ENCODE measurements at regions not wholly inside any gene's neighbourhood (a gene's known extent, or its start where the extent isn't known, plus 50 kb on each side); places are given as distances from the start of the nearest gene placed in this dataset.

- Histone ChIP-seq H4K20me1 (ENCODE audit: insufficient read depth, low read length) (no peaks in the 10 kb centered on the region), H3K4me2 (ENCODE audit: low read length) (no peak overlapping the region), H3K36me3 (ENCODE audit: insufficient read depth, low read length) (no peaks in the 10 kb centered on the region), H3K9me3 (ENCODE audit: insufficient read depth, low read depth, low read length) (no peaks in the 10 kb centered on the region), H3K27ac (ENCODE audit: low read depth, low read length) (no peak overlapping the region), H3K27me3 (ENCODE audit: insufficient read depth, low read length) (no peaks in the 10 kb centered on the region), H3K4me1 (ENCODE audit: insufficient read depth, low read length) (no peaks in the 10 kb centered on the region), H3K9ac (ENCODE audit: low read length) (no peak overlapping the region), H3K79me2 (ENCODE audit: insufficient read depth, low read length) (no peaks in the 10 kb centered on the region), H3K4me3 (ENCODE audit: insufficient read depth, low read depth, low read length) (no peak overlapping the region), H2AFZ (ENCODE audit: low read depth, low read length) (no peak overlapping the region)
- Mint-ChIP-seq H3K27ac (ENCODE audit: unreplicated experiment) (no peak overlapping the region), H3K27me3 (ENCODE audit: low read depth, unreplicated experiment) (no peaks in the 10 kb centered on the region), H3K4me1 (ENCODE audit: low read depth, unreplicated experiment) (no peaks in the 10 kb centered on the region), H3K9me3 (ENCODE audit: unreplicated experiment) (no peaks in the 10 kb centered on the region), H3K4me3 (ENCODE audit: unreplicated experiment) (no peak overlapping the region), H3K36me3 (ENCODE audit: low read depth, unreplicated experiment) (no peaks in the 10 kb centered on the region)
- TF ChIP-seq CTCF (IDR thresholded peaks at IDR 0.05; ENCODE audit: insufficient read depth, low read depth, low read length) (no peak), EZH2 (IDR thresholded peaks at IDR 0.05; ENCODE audit: insufficient read depth, low read length) (no peak)
- DNase-seq (ENCODE audit: low read depth) = no peak
- no peak for FAIRE-seq
Observed at GRCh38 chr5:88602584-88602983, 280.4 kb downstream of the MEF2C start.

DNA sequence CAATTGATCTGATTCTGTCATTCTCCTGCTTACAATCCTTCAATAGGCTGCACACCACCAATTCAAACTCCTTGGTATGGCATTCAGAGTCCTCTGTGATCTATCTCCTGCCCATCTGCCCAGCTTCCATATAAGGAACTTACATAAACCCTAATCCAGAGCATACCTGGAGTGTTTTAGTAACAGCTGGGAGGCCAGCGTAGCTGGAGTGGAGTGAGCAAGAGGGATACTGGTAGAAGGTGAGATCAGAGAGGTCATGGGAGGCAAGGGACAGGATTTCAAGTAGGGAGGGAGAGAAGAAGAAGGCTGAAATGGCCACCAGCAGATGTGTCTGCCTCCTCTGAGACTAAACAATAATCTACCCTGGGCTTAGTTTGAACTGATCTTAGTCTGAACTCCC lies 288.5 kb downstream of the MEF2C start:
- Mint-ChIP-seq H3K9me3 (ENCODE audit: unreplicated experiment) (peaks cover 6% of the 10 kb centered on the region), H3K27me3 (ENCODE audit: low read depth, unreplicated experiment) (no peaks in the 10 kb centered on the region), H3K36me3 (ENCODE audit: low read depth, unreplicated experiment) (no peaks in the 10 kb centered on the region), H3K27ac (ENCODE audit: unreplicated experiment) (no peak overlapping the region), H3K4me3 (ENCODE audit: unreplicated experiment) (no peak overlapping the region), H3K4me1 (ENCODE audit: low read depth, unreplicated experiment) (no peaks in the 10 kb centered on the region)
- TF ChIP-seq EZH2 (IDR thresholded peaks at IDR 0.05; ENCODE audit: insufficient read depth, low read length) = no peak
- no peak for TF ChIP-seq CTCF (IDR thresholded peaks at IDR 0.05; ENCODE audit: insufficient read depth, low read depth, low read length)
- Histone ChIP-seq H3K27me3 (ENCODE audit: insufficient read depth, low read length) (no peaks in the 10 kb centered on the region), H3K36me3 (ENCODE audit: insufficient read depth, low read length) (no peaks in the 10 kb centered on the region), H2AFZ (ENCODE audit: low read depth, low read length) (no peak overlapping the region), H3K9me3 (ENCODE audit: insufficient read depth, low read depth, low read length) (no peaks in the 10 kb centered on the region), H3K9ac (ENCODE audit: low read length) (no peak overlapping the region), H3K79me2 (ENCODE audit: insufficient read depth, low read length) (no peaks in the 10 kb centered on the region), H3K27ac (ENCODE audit: low read depth, low read length) (no peak overlapping the region), H3K4me2 (ENCODE audit: low read length) (no peak overlapping the region), H3K4me3 (ENCODE audit: insufficient read depth, low read depth, low read length) (no peak overlapping the region), H3K4me1 (ENCODE audit: insufficient read depth, low read length) (no peaks in the 10 kb centered on the region), H4K20me1 (ENCODE audit: insufficient read depth, low read length) (no peaks in the 10 kb centered on the region)
- FAIRE-seq = no peak
- no peak for DNase-seq (ENCODE audit: low read depth)

- H3K4me1 ChIP-seq (ENCODE audit: insufficient read depth, low read length) = no peaks in the 10 kb centered on the region
- no peak overlapping the region for H3K27ac ChIP-seq (ENCODE audit: low read depth, low read length)
- H3K27me3 ChIP-seq (ENCODE audit: insufficient read depth, low read length) = no peaks in the 10 kb centered on the region
- TF ChIP-seq EZH2 (IDR thresholded peaks at IDR 0.05; ENCODE audit: insufficient read depth, low read length) = no peak
- TF ChIP-seq CTCF (IDR thresholded peaks at IDR 0.05; ENCODE audit: insufficient read depth, low read depth, low read length) = no peak
- no peak overlapping the region for H3K9ac ChIP-seq (ENCODE audit: low read length)
- H3K4me3 ChIP-seq (ENCODE audit: insufficient read depth, low read depth, low read length) = no peak overlapping the region
- no peaks in the 10 kb centered on the region for H3K36me3 ChIP-seq (ENCODE audit: insufficient read depth, low read length)
- H3K27me3 Mint-ChIP-seq (ENCODE audit: low read depth, unreplicated experiment) = peaks cover 2% of the 10 kb centered on the region
- no peak overlapping the region for H3K4me2 ChIP-seq (ENCODE audit: low read length)
- no peak overlapping the region for H2AFZ ChIP-seq (ENCODE audit: low read depth, low read length)
- H3K27ac Mint-ChIP-seq (ENCODE audit: unreplicated experiment) = no peak overlapping the region
- no peak for FAIRE-seq
- DNase-seq (ENCODE audit: low read depth) = no peak
- no peaks in the 10 kb centered on the region for H3K79me2 ChIP-seq (ENCODE audit: insufficient read depth, low read length)
- H4K20me1 ChIP-seq (ENCODE audit: insufficient read depth, low read length) = no peaks in the 10 kb centered on the region
- H3K36me3 Mint-ChIP-seq (ENCODE audit: low read depth, unreplicated experiment) = no peaks in the 10 kb centered on the region
- no peak overlapping the region for H3K4me3 Mint-ChIP-seq (ENCODE audit: unreplicated experiment)
- H3K9me3 ChIP-seq (ENCODE audit: insufficient read depth, low read depth, low read length) = no peaks in the 10 kb centered on the region
- H3K9me3 Mint-ChIP-seq (ENCODE audit: unreplicated experiment) = peaks cover 20% of the 10 kb centered on the region
- no peaks in the 10 kb centered on the region for H3K4me1 Mint-ChIP-seq (ENCODE audit: low read depth, unreplicated experiment)
Observed at GRCh38 chr5:88588609-88589008, 294.4 kb downstream of the MEF2C start.
